CD4-positive, alpha-beta T cell (primary cell): ENCODE measurements at regions not wholly inside any gene's neighbourhood (a gene's known extent, or its start where the extent isn't known, plus 50 kb on each side); places are given as distances from the start of the nearest gene placed in this dataset.

Source experiments
- ATAC-seq: fragments of 200-7000 bp; cut with Tn5 transposase; one replicate; pipeline ENCODE4 v1.10.0; 2022; ENCODE audit warnings: mild to moderate bottlenecking; ENCODE audit not compliant: poor library complexity
- CTCF ChIA-PET: fragments of 350-600 bp; sonication (Branson Sonifier 250); formaldehyde crosslinking; loops from one replicate; lab custom pipeline; 2021; ENCODE audit warnings: antibody characterized with exemption, inconsistent platforms; lab: Charles Lee
- POLR2A ChIA-PET: fragments of 350-600 bp; sonication (Branson Sonifier 250); formaldehyde crosslinking; loops from one replicate; lab custom pipeline; 2021; ENCODE audit warnings: antibody characterized with exemption, inconsistent platforms; lab: Charles Lee
- DNase-seq, 14 experiments: peaks; one replicate each; pipeline ENCODE4 v3.0.0-alpha.2; 2013 to 2020; ENCODE audit warnings: mixed read lengths in 2 of 14
- H3K27ac ChIP-seq, 2 donors: one replicate each; pipeline versions ENCODE4 v1.5.1 to v1.7.0; 2013; ENCODE audit warnings: low read length in 2 of 2, low read depth in 1 of 2, mild to moderate bottlenecking in 1 of 2
- H3K27me3 ChIP-seq, 2 experiments: 1 replicate in 1 of 2; 2 replicates in 1 of 2; pipeline versions ENCODE4 v1.6.1 to v1.7.0; 2013; ENCODE audit warnings: low read length in 2 of 2, control low read depth in 1 of 2, mild to moderate bottlenecking in 1 of 2, moderate library complexity in 1 of 2; ENCODE audit not compliant: insufficient read depth in 2 of 2, control insufficient read depth in 1 of 2
- H3K36me3 ChIP-seq: one replicate; pipeline ENCODE4 v1.6.1; 2013; ENCODE audit warnings: low read length, control low read depth; ENCODE audit not compliant: insufficient read depth
- H3K4me1 ChIP-seq: one replicate; pipeline ENCODE4 v1.6.1; 2013; ENCODE audit warnings: low read length, control low read depth; ENCODE audit not compliant: insufficient read depth
- H3K4me3 ChIP-seq: one replicate; pipeline ENCODE4 v1.5.1; 2013; ENCODE audit warnings: mild to moderate bottlenecking, low read length, moderate library complexity
- H3K9me3 ChIP-seq, 2 experiments: 1 replicate in 1 of 2; 2 replicates in 1 of 2; pipeline versions ENCODE4 v1.6.1 to v1.7.0; 2013; ENCODE audit warnings: low read length in 2 of 2, mild to moderate bottlenecking in 2 of 2, control low read depth in 1 of 2, moderate library complexity in 1 of 2; ENCODE audit not compliant: control insufficient read depth in 1 of 2, insufficient read depth in 1 of 2
- H3K27ac Mint-ChIP-seq: one replicate; pipeline ENCODE4 v1.8.0; 2020; ENCODE audit warnings: mixed read lengths
- H3K27me3 Mint-ChIP-seq: one replicate; pipeline ENCODE4 v1.8.0; 2021; ENCODE audit warnings: mixed read lengths
- H3K36me3 Mint-ChIP-seq: one replicate; pipeline ENCODE4 v1.8.0; 2021; ENCODE audit warnings: low read depth, mixed read lengths
- H3K4me1 Mint-ChIP-seq: one replicate; pipeline ENCODE4 v1.8.0; 2021; ENCODE audit warnings: low read depth, mixed read lengths
- H3K4me3 Mint-ChIP-seq: one replicate; pipeline ENCODE4 v1.8.0; 2020; ENCODE audit warnings: mild to moderate bottlenecking, mixed read lengths
- H3K9me3 Mint-ChIP-seq: one replicate; pipeline ENCODE4 v1.8.0; 2020; ENCODE audit warnings: mixed read lengths
- CTCF ChIP-seq: fragments of 200-600 bp; IDR thresholded peaks from one replicate; pipeline ENCODE4 v1.8.0; 2022; ENCODE audit warnings: antibody characterized with exemption, mild to moderate bottlenecking
- intact Hi-C, 2 experiments: fragments of 100-400 bp; cut with DNase I in 1 of 2; cut with micrococcal nuclease in 1 of 2; formaldehyde crosslinking; loops; one replicate each; pipeline versions ENCODE4 v1.15.1 to v1.9.0; 2023 to 2025; cut with DNase I, micrococcal nuclease

GRCh38 chr15:72888211-72888610, 104.7 kb upstream of the ADPGK start:
- Histone ChIP-seq H3K36me3 (no peaks in the 10 kb centered on the region), H3K4me1 (no peaks in the 10 kb centered on the region), H3K4me3 (no peak overlapping the region), H3K27me3 (no peaks in the 10 kb centered on the region), H3K27ac (no peak overlapping the region), H3K9me3 (no peaks in the 10 kb centered on the region)
- no peaks in the 10 kb centered on the region for H3K36me3 Mint-ChIP-seq
- H3K4me3 Mint-ChIP-seq = no peak overlapping the region
- intact Hi-C loops = no loop called here
- ChIA-PET CTCF (no interaction called here), POLR2A (no interaction called here)
- peaks cover 17% of the 10 kb centered on the region for H3K27me3 Mint-ChIP-seq
- peaks cover 3% of the 10 kb centered on the region for H3K9me3 Mint-ChIP-seq
- no peak overlapping the region for H3K27ac Mint-ChIP-seq
- TF ChIP-seq CTCF = no peak
- no peak for DNase-seq
- no peak for ATAC-seq
- no peaks in the 10 kb centered on the region for H3K4me1 Mint-ChIP-seq

GRCh38 chr15:72887376-72887775, 103.8 kb upstream of the ADPGK start:
- CTCF ChIA-PET = interaction anchor here (0.6 kb wide), 1 partner anchor 1495 kb away, joined by 3 read pairs; no protein-coding TSS in a partner anchor
- intact Hi-C loops = no loop called here

GRCh38 chr15:72884311-72884710, 100.8 kb upstream of the ADPGK start:
- intact Hi-C loops = no loop called here
- ChIA-PET POLR2A (no interaction called here), CTCF (no interaction called here)
- Mint-ChIP-seq H3K4me3 (no peak overlapping the region), H3K9me3 (peaks cover 5% of the 10 kb centered on the region), H3K36me3 (no peaks in the 10 kb centered on the region), H3K27me3 (peaks cover 13% of the 10 kb centered on the region), H3K27ac (no peak overlapping the region), H3K4me1 (no peaks in the 10 kb centered on the region)
- Histone ChIP-seq H3K27ac (no peak overlapping the region), H3K9me3 (peaks cover 5 to 10% of the 10 kb centered on the region in 2 experiments), H3K27me3 (peaks cover 0 to 5% of the 10 kb centered on the region in 2 experiments), H3K4me1 (no peaks in the 10 kb centered on the region), H3K36me3 (no peaks in the 10 kb centered on the region), H3K4me3 (no peak overlapping the region)
- no peak for TF ChIP-seq CTCF
- ATAC-seq (no peak), DNase-seq (no peak)

More at GRCh38 chr15:72887376-72887775, 103.8 kb upstream of the ADPGK start:
- DNase-seq (no peak), ATAC-seq (no peak)
- POLR2A ChIA-PET = no interaction called here
- Histone ChIP-seq H3K27ac (no peak overlapping the region), H3K27me3 (no peaks in the 10 kb centered on the region), H3K9me3 (peaks cover 0 to 2% of the 10 kb centered on the region in 2 experiments), H3K36me3 (no peaks in the 10 kb centered on the region), H3K4me3 (no peak overlapping the region), H3K4me1 (no peaks in the 10 kb centered on the region)
- Mint-ChIP-seq H3K27me3 (peaks cover 15% of the 10 kb centered on the region), H3K4me3 (no peak overlapping the region), H3K4me1 (no peaks in the 10 kb centered on the region), H3K27ac (no peak overlapping the region), H3K9me3 (peaks cover 3% of the 10 kb centered on the region), H3K36me3 (no peaks in the 10 kb centered on the region)
- no peak for TF ChIP-seq CTCF
